Activated CD4-positive, alpha-beta T cell treated with anti-CD3 and anti-CD28 coated beads, Interleukin-2, amount 10 ng/mL, durations not matched to agents 7 days and 5 days (primary cell): ENCODE measurements at regions not wholly inside any gene's neighbourhood (a gene's known extent, or its start where the extent isn't known, plus 50 kb on each side); places are given as distances from the start of the nearest gene placed in this dataset.
"Not testable (repeated sequence)": the region's sequence is repeated elsewhere in the genome, so short reads cannot be mapped to it uniquely, and the experiment has no call there.

Source experiments
- CTCF ChIA-PET: fragments of 350-600 bp; sonication (Branson Sonifier 250); formaldehyde crosslinking; loops from one replicate; lab custom pipeline; 2021; ENCODE audit warnings: antibody characterized with exemption; lab: Charles Lee
- POLR2A ChIA-PET: fragments of 350-600 bp; sonication (Branson Sonifier 250); formaldehyde crosslinking; loops from one replicate; lab custom pipeline; 2021; ENCODE audit warnings: antibody characterized with exemption; lab: Charles Lee
- DNase-seq: peaks from one replicate; pipeline ENCODE4 v3.0.0-alpha.2; 2020
- H3K27ac Mint-ChIP-seq: one replicate; pipeline ENCODE4 v1.8.0; 2021; ENCODE audit warnings: mild to moderate bottlenecking, moderate library complexity, mixed read lengths
- H3K27me3 Mint-ChIP-seq: one replicate; pipeline ENCODE4 v1.8.0; 2021; ENCODE audit warnings: mixed read lengths
- H3K36me3 Mint-ChIP-seq: one replicate; pipeline ENCODE4 v1.8.0; 2021; ENCODE audit warnings: low read depth, mixed read lengths
- H3K4me1 Mint-ChIP-seq: one replicate; pipeline ENCODE4 v1.8.0; 2021; ENCODE audit warnings: mixed read lengths
- H3K4me3 Mint-ChIP-seq: one replicate; pipeline ENCODE4 v1.8.0; 2021; ENCODE audit warnings: mild to moderate bottlenecking, moderate library complexity, mixed read lengths
- H3K9me3 Mint-ChIP-seq: one replicate; pipeline ENCODE4 v1.8.0; 2021; ENCODE audit warnings: mixed read lengths

- no peak overlapping the region for H3K4me3 Mint-ChIP-seq
- H3K36me3 Mint-ChIP-seq = no peaks in the 10 kb centered on the region
- H3K9me3 Mint-ChIP-seq = peaks cover 4% of the 10 kb centered on the region
- ChIA-PET CTCF (interaction anchor here (1.1 kb wide), 1 partner anchor 9 kb away, joined by 3 read pairs; no protein-coding TSS in a partner anchor), POLR2A (no interaction called here)
- no peak overlapping the region for H3K27ac Mint-ChIP-seq
- peaks cover 2% of the 10 kb centered on the region for H3K27me3 Mint-ChIP-seq
- no peak for DNase-seq
- H3K4me1 Mint-ChIP-seq = peaks cover 22% of the 10 kb centered on the region
These were observed 236.2 kb downstream of the TLE3 start for GRCh38 chr15:69861331-69862171.

GRCh38 chr15:69862540-69862939, 235.2 kb downstream of the TLE3 start:
- no peaks in the 10 kb centered on the region for H3K36me3 Mint-ChIP-seq

DNA sequence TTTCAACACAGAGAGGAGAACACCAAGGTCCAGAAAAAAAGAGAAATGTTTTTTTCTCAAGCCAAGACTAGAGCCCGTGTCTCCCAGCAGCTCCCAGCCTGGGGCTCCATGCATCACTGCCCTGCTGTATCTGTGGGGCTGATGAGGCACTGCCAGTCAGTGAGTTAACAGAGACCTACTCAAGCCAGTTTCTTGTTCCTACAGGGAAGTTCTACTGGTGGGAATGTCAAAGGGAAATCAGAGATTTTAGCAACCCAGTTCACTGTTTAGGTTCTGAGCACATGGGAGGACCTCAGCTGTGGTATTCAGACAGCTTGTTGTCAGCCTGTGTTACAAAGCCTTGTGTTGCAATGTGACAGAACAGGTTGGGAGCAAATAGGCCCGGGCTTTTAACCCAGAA, 234.3 kb downstream of the TLE3 start:
- CTCF ChIA-PET = interaction anchor here (1.2 to 1.5 kb wide), 2 partner anchors 11 to 15 kb away, joined by 3 read pairs; no protein-coding TSS in a partner anchor
- Mint-ChIP-seq H3K27ac (no peak overlapping the region), H3K4me1 (peaks cover 8% of the 10 kb centered on the region), H3K4me3 (no peak overlapping the region), H3K9me3 (peaks cover 4% of the 10 kb centered on the region), H3K36me3 (no peaks in the 10 kb centered on the region), H3K27me3 (peaks cover 2% of the 10 kb centered on the region)
- POLR2A ChIA-PET = no interaction called here
- no peak for DNase-seq

More at GRCh38 chr15:69862540-69862939, 235.2 kb downstream of the TLE3 start:
- Mint-ChIP-seq H3K9me3 (peaks cover 4% of the 10 kb centered on the region), H3K4me1 (peaks cover 13% of the 10 kb centered on the region), H3K27ac (no peak overlapping the region), H3K27me3 (peaks cover 2% of the 10 kb centered on the region), H3K4me3 (no peak overlapping the region)
- CTCF ChIA-PET = no interaction called here
- POLR2A ChIA-PET = no interaction called here
- DNase-seq = no peak

GRCh38 chr15:69865369-69865768, 232.3 kb downstream of the TLE3 start:
- POLR2A ChIA-PET = no interaction called here
- Mint-ChIP-seq H3K27me3 (peaks cover 2% of the 10 kb centered on the region), H3K36me3 (no peaks in the 10 kb centered on the region), H3K4me1 (peaks cover 4% of the 10 kb centered on the region), H3K27ac (no peak overlapping the region), H3K4me3 (no peak overlapping the region), H3K9me3 (peaks cover 4% of the 10 kb centered on the region)
- CTCF ChIA-PET = no interaction called here
- no peak for DNase-seq

DNA sequence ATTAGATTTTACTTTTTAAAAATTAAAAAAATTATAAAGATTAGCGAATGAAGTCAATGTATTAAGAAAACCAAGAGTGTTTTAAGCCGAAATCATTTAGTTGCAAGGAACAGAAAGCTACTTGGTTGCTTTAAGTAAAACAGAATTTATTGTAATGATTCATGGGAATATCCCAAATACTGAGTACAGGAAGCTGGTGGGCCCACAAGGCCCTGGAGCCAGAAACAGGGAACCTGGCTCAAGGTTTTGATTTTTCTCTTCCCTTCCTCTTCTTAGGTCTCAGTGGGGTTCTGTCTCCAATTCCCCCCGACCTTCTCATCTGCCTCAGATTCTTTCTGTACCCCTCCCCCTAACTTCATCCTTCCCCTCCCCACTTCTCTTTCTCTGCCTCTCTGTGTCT, 229.0 kb downstream of the TLE3 start:
- peaks cover 12% of the 10 kb centered on the region for H3K9me3 Mint-ChIP-seq
- H3K4me1 Mint-ChIP-seq = no peaks in the 10 kb centered on the region
- no peak overlapping the region for H3K4me3 Mint-ChIP-seq
- no peak for DNase-seq
- no peak overlapping the region for H3K27ac Mint-ChIP-seq
- H3K27me3 Mint-ChIP-seq = peaks cover 12% of the 10 kb centered on the region
- ChIA-PET POLR2A (no interaction called here), CTCF (no interaction called here)
- H3K36me3 Mint-ChIP-seq = no peaks in the 10 kb centered on the region

GRCh38 chr15:69869291-69869690, 228.4 kb downstream of the TLE3 start:
- Mint-ChIP-seq H3K27me3 (peaks cover 12% of the 10 kb centered on the region), H3K27ac (no peak overlapping the region), H3K9me3 (peaks cover 15% of the 10 kb centered on the region), H3K36me3 (no peaks in the 10 kb centered on the region), H3K4me1 (no peaks in the 10 kb centered on the region), H3K4me3 (no peak overlapping the region)
- no peak for DNase-seq
- ChIA-PET CTCF (no interaction called here), POLR2A (no interaction called here)

- Mint-ChIP-seq H3K27ac (no peak overlapping the region), H3K27me3 (peaks cover 12% of the 10 kb centered on the region), H3K9me3 (peaks cover 14% of the 10 kb centered on the region), H3K4me1 (no peaks in the 10 kb centered on the region), H3K36me3 (no peaks in the 10 kb centered on the region), H3K4me3 (no peak overlapping the region)
- ChIA-PET POLR2A (no interaction called here), CTCF (no interaction called here)
- DNase-seq = no peak
These were observed 227.7 kb downstream of the TLE3 start for GRCh38 chr15:69869881-69870505.

GRCh38 chr15:69871511-69872134, 226.1 kb downstream of the TLE3 start:
- Mint-ChIP-seq H3K4me1 (no peaks in the 10 kb centered on the region), H3K27ac (no peak overlapping the region), H3K4me3 (no peak overlapping the region), H3K27me3 (peaks cover 12% of the 10 kb centered on the region), H3K36me3 (no peaks in the 10 kb centered on the region), H3K9me3 (peaks cover 14% of the 10 kb centered on the region)
- no peak for DNase-seq
- CTCF ChIA-PET = interaction anchor here (0.6 to 0.8 kb wide), 2 partner anchors 50 to 368 kb away, joined by 3 to 4 read pairs; no protein-coding TSS in a partner anchor
- POLR2A ChIA-PET = no interaction called here

DNA sequence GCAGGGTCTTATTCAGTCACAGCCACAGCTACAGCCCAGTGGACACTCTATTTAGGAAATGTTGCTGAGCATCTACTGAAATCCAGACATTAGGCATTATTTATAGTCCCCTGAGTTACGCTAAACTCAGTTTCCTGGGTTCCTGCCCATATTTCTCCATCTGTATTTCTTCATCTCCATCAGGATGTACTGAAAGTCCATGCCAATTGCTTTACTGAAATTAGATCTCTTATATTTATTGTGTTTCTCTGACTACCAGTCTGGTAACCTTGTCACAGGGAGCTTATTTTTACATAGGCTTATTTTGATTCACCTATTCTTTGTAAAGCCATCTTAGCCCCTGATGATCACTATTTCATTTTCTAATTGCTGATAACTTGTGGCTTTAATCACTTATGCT, 223.9 kb downstream of the TLE3 start:
- POLR2A ChIA-PET = no interaction called here
- CTCF ChIA-PET = no interaction called here
- H3K9me3 Mint-ChIP-seq = peaks cover 14% of the 10 kb centered on the region
- peaks cover 2% of the 10 kb centered on the region for H3K36me3 Mint-ChIP-seq
- no peak overlapping the region for H3K27ac Mint-ChIP-seq
- DNase-seq = no peak
- peaks cover 12% of the 10 kb centered on the region for H3K27me3 Mint-ChIP-seq
- no peak overlapping the region for H3K4me3 Mint-ChIP-seq
- H3K4me1 Mint-ChIP-seq = no peaks in the 10 kb centered on the region

- Mint-ChIP-seq H3K9me3 (peaks cover 14% of the 10 kb centered on the region), H3K27me3 (peaks cover 12% of the 10 kb centered on the region), H3K27ac (no peak overlapping the region), H3K4me3 (no peak overlapping the region), H3K4me1 (no peaks in the 10 kb centered on the region), H3K36me3 (peaks cover 2% of the 10 kb centered on the region)
- DNase-seq = no peak
- ChIA-PET CTCF (no interaction called here), POLR2A (no interaction called here)
These were observed 223.4 kb downstream of the TLE3 start for GRCh38 chr15:69874321-69874720.

DNA sequence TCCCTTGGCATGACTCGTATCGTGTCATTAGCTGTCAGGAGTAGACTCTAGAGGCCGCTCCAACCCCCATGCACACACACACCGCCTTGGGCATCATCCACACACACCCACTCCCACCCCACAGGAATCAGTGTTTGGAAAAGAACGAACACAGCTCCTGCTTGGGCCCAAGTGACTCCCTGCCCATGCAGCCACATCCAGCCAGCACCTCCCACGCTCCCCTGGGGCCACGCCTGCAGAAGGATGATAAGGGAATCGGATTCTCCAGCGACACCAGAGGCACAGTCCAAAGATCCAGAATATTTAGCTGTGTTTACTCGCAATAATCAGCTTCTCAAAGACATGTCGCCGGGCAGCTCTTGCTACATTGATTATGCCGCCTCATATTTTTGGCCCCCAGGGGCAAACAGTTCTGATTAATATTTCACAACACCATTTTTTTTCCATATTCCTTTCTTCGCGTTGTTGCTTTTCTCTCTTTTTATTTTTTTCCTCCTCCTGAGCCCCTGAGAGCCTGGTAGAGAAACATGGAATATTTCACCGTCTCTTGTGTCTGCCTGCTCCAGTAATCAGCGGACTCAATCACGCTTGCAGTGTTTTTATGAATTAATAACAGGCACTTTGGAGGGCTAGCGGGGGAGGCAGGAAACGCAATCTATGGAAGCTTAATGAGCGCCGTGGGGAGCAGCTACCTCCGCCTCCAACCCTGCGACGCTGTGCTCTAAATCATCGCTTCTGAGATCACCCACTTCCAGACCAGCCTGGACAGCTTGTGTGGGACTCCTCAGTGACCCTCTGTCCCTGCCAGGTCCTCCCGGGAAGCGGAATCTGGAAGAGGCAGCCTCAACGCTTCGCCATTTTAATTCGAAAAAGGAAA, 221.4 kb downstream of the TLE3 start:
- peaks cover 7% of the 10 kb centered on the region for H3K27me3 Mint-ChIP-seq
- peaks cover 2% of the 10 kb centered on the region for H3K36me3 Mint-ChIP-seq
- POLR2A ChIA-PET = no interaction called here
- no peak for DNase-seq
- no peak overlapping the region for H3K4me3 Mint-ChIP-seq
- H3K9me3 Mint-ChIP-seq = peaks cover 16% of the 10 kb centered on the region
- H3K4me1 Mint-ChIP-seq = no peaks in the 10 kb centered on the region
- no peak overlapping the region for H3K27ac Mint-ChIP-seq
- CTCF ChIA-PET = interaction anchor here (1.2 kb wide), 1 partner anchor 18 kb away, joined by 3 read pairs; no protein-coding TSS in a partner anchor

DNA sequence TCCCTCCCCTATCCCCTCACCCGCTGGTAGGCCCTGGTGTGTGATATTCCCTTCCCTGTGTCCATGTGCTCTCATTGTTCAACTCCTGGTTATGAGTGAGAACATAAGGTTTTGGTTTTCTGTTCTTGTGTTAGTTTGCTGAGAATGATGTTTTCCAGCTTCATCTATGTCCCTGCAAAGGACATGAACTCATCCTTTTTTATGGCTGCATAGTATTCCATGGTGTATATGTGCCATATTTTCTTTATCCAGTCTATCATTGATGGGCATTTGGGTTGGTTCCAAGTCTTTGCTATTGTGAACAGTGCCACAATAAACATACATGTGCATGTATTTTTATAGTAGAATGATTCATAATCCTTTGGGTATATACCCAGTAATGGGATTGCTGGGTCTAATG, 217.8 kb downstream of the TLE3 start:
- CTCF ChIA-PET = interaction anchor here (0.7 kb wide), 1 partner anchor 12 kb away, joined by 3 read pairs; no protein-coding TSS in a partner anchor
- H3K9me3 Mint-ChIP-seq, POLR2A ChIA-PET, H3K4me3 Mint-ChIP-seq, DNase-seq, H3K4me1 Mint-ChIP-seq, H3K36me3 Mint-ChIP-seq, H3K27ac Mint-ChIP-seq, H3K27me3 Mint-ChIP-seq: not testable (repeated sequence)
